Stimulated activated CD4-positive, alpha-beta T cell treated with anti-CD3 and anti-CD28 coated beads, Interleukin-4, amount 100 ng/mL, for 1 hour (primary cell): ENCODE measurements at regions not wholly inside any gene's neighbourhood (a gene's known extent, or its start where the extent isn't known, plus 50 kb on each side); places are given as distances from the start of the nearest gene placed in this dataset.

Experiments
- DNase-seq: peaks from one replicate; pipeline ENCODE4 v3.0.0-alpha.2; 2020

GRCh38 chrX:13099121-13099520 lies 54.7 kb upstream of the FAM9C start:
- no peak for DNase-seq

- no peak for DNase-seq
These were observed 52.3 kb upstream of the FAM9C start for GRCh38 chrX:13096728-13097127.

- no peak for DNase-seq
These were observed 50.5 kb upstream of the FAM9C start for GRCh38 chrX:13094828-13095341.

- no peak for DNase-seq
These were observed 50.0 kb upstream of the FAM9C start for GRCh38 chrX:13094374-13094773.
